Astrocyte of the cerebellum (primary cell): ENCODE measurements at regions not wholly inside any gene's neighbourhood (a gene's known extent, or its start where the extent isn't known, plus 50 kb on each side); places are given as distances from the start of the nearest gene placed in this dataset.
"Not testable (repeated sequence)": the region's sequence is repeated elsewhere in the genome, so short reads cannot be mapped to it uniquely, and the experiment has no call there.

ENCODE experiments used
- DNase-seq: peaks from one replicate; pipeline ENCODE4 v3.0.0-alpha.2; 2011; ENCODE audit warnings: low read depth
- H3K4me3 ChIP-seq: 2 replicates; pipeline ENCODE4 v1.5.1; 2011; ENCODE audit warnings: mild to moderate bottlenecking, low read depth, low read length, moderate library complexity
- CTCF ChIP-seq: IDR thresholded peaks from 2 replicates; pipeline ENCODE4 v1.5.1; 2012; ENCODE audit warnings: low read length, low read depth, moderate library complexity, mild to moderate bottlenecking; ENCODE audit errors: missing control alignments
- in situ Hi-C: cut with HindIII; loops from 2 replicates; pipeline ENCODE4 v1.10.0; 2017; ENCODE audit warnings: low sequenced_read_pairs

GRCh38 chr3:70635301-70635700, 322.9 kb upstream of the MDFIC2 start:
- in situ Hi-C loops: no loop called here
- no peak for TF ChIP-seq CTCF
- no peak for DNase-seq
- no peak overlapping the region for H3K4me3 ChIP-seq

- no peak for DNase-seq
- no peak for TF ChIP-seq CTCF
- in situ Hi-C loops: loop anchor here (5.0 kb wide), 1 partner anchor 40 kb away; no protein-coding TSS in a partner anchor
- H3K4me3 ChIP-seq: no peak overlapping the region
These were observed 319.4 kb upstream of the MDFIC2 start for GRCh38 chr3:70631716-70632307.

GRCh38 chr3:70621451-70621850, 309.0 kb upstream of the MDFIC2 start:
- in situ Hi-C loops: no loop called here
- H3K4me3 ChIP-seq: no peak overlapping the region
- DNase-seq: no peak
- no peak for TF ChIP-seq CTCF

- TF ChIP-seq CTCF: no peak
- H3K4me3 ChIP-seq: no peak overlapping the region
- in situ Hi-C loops: no loop called here
- DNase-seq: no peak
These were observed 308.5 kb upstream of the MDFIC2 start for GRCh38 chr3:70620956-70621355.

GRCh38 chr3:70620367-70620766, 307.9 kb upstream of the MDFIC2 start:
- in situ Hi-C loops: no loop called here
- no peak overlapping the region for H3K4me3 ChIP-seq
- DNase-seq: no peak
- TF ChIP-seq CTCF: no peak

GRCh38 chr3:70618151-70618550, 305.7 kb upstream of the MDFIC2 start:
- H3K4me3 ChIP-seq: no peak overlapping the region
- DNase-seq: no peak
- in situ Hi-C loops: no loop called here
- TF ChIP-seq CTCF: no peak

- DNase-seq, in situ Hi-C loops, H3K4me3 ChIP-seq: not testable (repeated sequence)
These were observed 304.9 kb upstream of the MDFIC2 start for GRCh38 chr3:70617349-70617748.
